Karpas-422 (cell line): ENCODE measurements at regions not wholly inside any gene's neighbourhood (a gene's known extent, or its start where the extent isn't known, plus 50 kb on each side); places are given as distances from the start of the nearest gene placed in this dataset.

Experiments
- DNase-seq: peaks from one replicate; pipeline ENCODE4 v3.0.0-alpha.2; 2015
- H2AFZ ChIP-seq: fragments of 200-600 bp; sonication (generic); 2 replicates; pipeline ENCODE4 v1.6.1; 2014; ENCODE audit warnings: antibody characterized with exemption, low read length, mixed read lengths
- H3K27ac ChIP-seq: fragments of 200-600 bp; sonication (generic); 2 replicates; pipeline ENCODE4 v1.5.1; 2014; ENCODE audit warnings: mild to moderate bottlenecking, low read length, moderate library complexity
- H3K27me3 ChIP-seq: fragments of 200-600 bp; sonication (generic); 2 replicates; pipeline ENCODE4 v1.6.1; 2014; ENCODE audit warnings: low read length, mixed read lengths
- H3K36me3 ChIP-seq: fragments of 200-600 bp; sonication (generic); 2 replicates; pipeline ENCODE4 v1.6.1; 2014; ENCODE audit warnings: low read length, mixed read lengths; ENCODE audit not compliant: insufficient read depth
- H3K4me1 ChIP-seq: fragments of 200-600 bp; sonication (generic); 2 replicates; pipeline ENCODE4 v1.6.1; 2014; ENCODE audit warnings: mild to moderate bottlenecking, low read length, mixed read lengths
- H3K4me2 ChIP-seq: fragments of 200-600 bp; sonication (generic); 2 replicates; pipeline ENCODE4 v1.6.1; 2014; ENCODE audit warnings: low read length, low read depth, mild to moderate bottlenecking; ENCODE audit not compliant: poor library complexity, severe bottlenecking
- H3K4me3 ChIP-seq: fragments of 200-600 bp; sonication (generic); 2 replicates; pipeline ENCODE4 v1.5.1; 2014; ENCODE audit warnings: mild to moderate bottlenecking, antibody characterized with exemption, low read length, mixed read lengths
- H3K79me2 ChIP-seq: fragments of 200-600 bp; sonication (generic); 2 replicates; pipeline ENCODE4 v1.6.1; 2014; ENCODE audit warnings: mild to moderate bottlenecking, low read length, mixed read lengths
- H3K9ac ChIP-seq: fragments of 200-600 bp; sonication (generic); 2 replicates; pipeline ENCODE4 v1.6.0; 2014; ENCODE audit warnings: low read length
- H3K9me2 ChIP-seq: fragments of 200-600 bp; sonication (generic), shearing (Covaris generic); replicated peaks from 2 replicates; pipeline ENCODE4 v1.6.0; 2014; ENCODE audit warnings: mild to moderate bottlenecking, low read length, moderate library complexity; ENCODE audit not compliant: insufficient read depth
- H3K9me3 ChIP-seq: fragments of 300-700, 200-600 bp; sonication (generic); 2 replicates; pipeline ENCODE4 v1.6.1; 2014; ENCODE audit warnings: low read length, mixed read lengths
- H4K20me1 ChIP-seq: fragments of 200-600 bp; sonication (generic); 2 replicates; pipeline ENCODE4 v1.6.1; 2014; ENCODE audit warnings: mild to moderate bottlenecking, antibody characterized with exemption, low read length, low read depth; ENCODE audit not compliant: insufficient read depth

GRCh38 chr9:108188976-108189375 is 666.8 kb downstream of the ACTL7B start:
- no peak overlapping the region for H3K9ac ChIP-seq
- no peak overlapping the region for H3K27ac ChIP-seq
- DNase-seq = no peak
- no peaks in the 10 kb centered on the region for H3K79me2 ChIP-seq
- no peak overlapping the region for H2AFZ ChIP-seq
- H3K4me2 ChIP-seq = no peak overlapping the region
- H3K9me2 ChIP-seq = no peaks in the 10 kb centered on the region
- no peak overlapping the region for H3K4me3 ChIP-seq
- no peaks in the 10 kb centered on the region for H3K36me3 ChIP-seq
- H3K9me3 ChIP-seq = no peaks in the 10 kb centered on the region
- H3K4me1 ChIP-seq = no peaks in the 10 kb centered on the region
- no peaks in the 10 kb centered on the region for H3K27me3 ChIP-seq
- H4K20me1 ChIP-seq = no peaks in the 10 kb centered on the region

- DNase-seq = no peak
- H3K79me2 ChIP-seq = no peaks in the 10 kb centered on the region
- no peaks in the 10 kb centered on the region for H3K9me2 ChIP-seq
- H3K27me3 ChIP-seq = no peaks in the 10 kb centered on the region
- H3K4me1 ChIP-seq = no peaks in the 10 kb centered on the region
- no peak overlapping the region for H3K4me3 ChIP-seq
- H2AFZ ChIP-seq = no peak overlapping the region
- H3K4me2 ChIP-seq = no peak overlapping the region
- H3K9ac ChIP-seq = no peak overlapping the region
- H3K9me3 ChIP-seq = no peaks in the 10 kb centered on the region
- H3K27ac ChIP-seq = no peak overlapping the region
- H4K20me1 ChIP-seq = no peaks in the 10 kb centered on the region
- no peaks in the 10 kb centered on the region for H3K36me3 ChIP-seq
Observed at GRCh38 chr9:108188482-108188881, 667.3 kb downstream of the ACTL7B start.

- H3K27me3 ChIP-seq = no peaks in the 10 kb centered on the region
- no peaks in the 10 kb centered on the region for H3K36me3 ChIP-seq
- H3K4me3 ChIP-seq = no peak overlapping the region
- no peak overlapping the region for H3K27ac ChIP-seq
- no peaks in the 10 kb centered on the region for H3K9me2 ChIP-seq
- no peaks in the 10 kb centered on the region for H3K79me2 ChIP-seq
- no peaks in the 10 kb centered on the region for H4K20me1 ChIP-seq
- no peaks in the 10 kb centered on the region for H3K9me3 ChIP-seq
- no peak for DNase-seq
- H3K4me2 ChIP-seq = no peak overlapping the region
- no peaks in the 10 kb centered on the region for H3K4me1 ChIP-seq
- no peak overlapping the region for H2AFZ ChIP-seq
- no peak overlapping the region for H3K9ac ChIP-seq
Observed at GRCh38 chr9:108186642-108187395, 669.0 kb downstream of the ACTL7B start.

GRCh38 chr9:108185613-108186012 is 670.2 kb downstream of the ACTL7B start:
- H3K9ac ChIP-seq = no peak overlapping the region
- no peaks in the 10 kb centered on the region for H3K9me2 ChIP-seq
- H3K4me3 ChIP-seq = no peak overlapping the region
- no peak overlapping the region for H3K4me2 ChIP-seq
- no peaks in the 10 kb centered on the region for H4K20me1 ChIP-seq
- H3K36me3 ChIP-seq = no peaks in the 10 kb centered on the region
- no peak overlapping the region for H3K27ac ChIP-seq
- H3K4me1 ChIP-seq = no peaks in the 10 kb centered on the region
- no peak for DNase-seq
- H3K9me3 ChIP-seq = no peaks in the 10 kb centered on the region
- H3K79me2 ChIP-seq = no peaks in the 10 kb centered on the region
- no peak overlapping the region for H2AFZ ChIP-seq
- no peaks in the 10 kb centered on the region for H3K27me3 ChIP-seq

GRCh38 chr9:108184941-108185340 is 670.8 kb downstream of the ACTL7B start:
- Histone ChIP-seq H3K4me1 (no peaks in the 10 kb centered on the region), H3K9me2 (no peaks in the 10 kb centered on the region), H3K36me3 (no peaks in the 10 kb centered on the region), H3K4me3 (no peak overlapping the region), H3K27me3 (no peaks in the 10 kb centered on the region), H4K20me1 (no peaks in the 10 kb centered on the region), H3K4me2 (no peak overlapping the region), H3K9ac (no peak overlapping the region), H3K27ac (no peak overlapping the region), H2AFZ (no peak overlapping the region), H3K79me2 (no peaks in the 10 kb centered on the region), H3K9me3 (no peaks in the 10 kb centered on the region)
- no peak for DNase-seq

- H3K9me3 ChIP-seq = no peaks in the 10 kb centered on the region
- no peak for DNase-seq
- no peaks in the 10 kb centered on the region for H3K4me1 ChIP-seq
- no peaks in the 10 kb centered on the region for H3K9me2 ChIP-seq
- H3K27ac ChIP-seq = no peak overlapping the region
- H4K20me1 ChIP-seq = no peaks in the 10 kb centered on the region
- no peaks in the 10 kb centered on the region for H3K36me3 ChIP-seq
- H3K4me2 ChIP-seq = no peak overlapping the region
- no peaks in the 10 kb centered on the region for H3K79me2 ChIP-seq
- H2AFZ ChIP-seq = no peak overlapping the region
- no peaks in the 10 kb centered on the region for H3K27me3 ChIP-seq
- H3K9ac ChIP-seq = no peak overlapping the region
- no peak overlapping the region for H3K4me3 ChIP-seq
Observed at GRCh38 chr9:108184009-108184408, 671.8 kb downstream of the ACTL7B start.

GRCh38 chr9:108182950-108183381 is 672.8 kb downstream of the ACTL7B start:
- H3K4me3 ChIP-seq = no peak overlapping the region
- H3K36me3 ChIP-seq = no peaks in the 10 kb centered on the region
- DNase-seq = no peak
- H3K4me1 ChIP-seq = no peaks in the 10 kb centered on the region
- no peaks in the 10 kb centered on the region for H3K79me2 ChIP-seq
- no peaks in the 10 kb centered on the region for H3K9me3 ChIP-seq
- H2AFZ ChIP-seq = no peak overlapping the region
- no peak overlapping the region for H3K4me2 ChIP-seq
- no peak overlapping the region for H3K27ac ChIP-seq
- no peaks in the 10 kb centered on the region for H3K9me2 ChIP-seq
- H3K9ac ChIP-seq = no peak overlapping the region
- no peaks in the 10 kb centered on the region for H4K20me1 ChIP-seq
- H3K27me3 ChIP-seq = no peaks in the 10 kb centered on the region

- H3K9me3 ChIP-seq = no peaks in the 10 kb centered on the region
Observed at GRCh38 chr9:108182270-108182669, 673.5 kb downstream of the ACTL7B start.

More at GRCh38 chr9:108182270-108182669, 673.5 kb downstream of the ACTL7B start:
- no peak for DNase-seq
- Histone ChIP-seq H3K79me2 (no peaks in the 10 kb centered on the region), H3K27ac (no peak overlapping the region), H4K20me1 (no peaks in the 10 kb centered on the region), H3K9ac (no peak overlapping the region), H3K4me2 (no peak overlapping the region), H3K4me1 (no peaks in the 10 kb centered on the region), H3K4me3 (no peak overlapping the region), H2AFZ (no peak overlapping the region), H3K9me2 (no peaks in the 10 kb centered on the region), H3K36me3 (no peaks in the 10 kb centered on the region), H3K27me3 (no peaks in the 10 kb centered on the region)
